T-cell (primary cell): ENCODE measurements at regions not wholly inside any gene's neighbourhood (a gene's known extent, or its start where the extent isn't known, plus 50 kb on each side); places are given as distances from the start of the nearest gene placed in this dataset.

ENCODE experiments used
- ATAC-seq, 4 experiments: fragments of 200-7000 bp in 3 of 4; fragments of 150-1000 bp in 1 of 4; cut with Tn5 transposase; replicated peaks in 1 of 4; 1 replicate in 3 of 4; 2 replicates in 1 of 4; pipeline ENCODE4 v1.10.0; 2021; ENCODE audit warnings: moderate library complexity in 3 of 4, mild to moderate bottlenecking in 2 of 4, moderate number of reproducible peaks in 1 of 4
- CTCF ChIA-PET, 2 donors: fragments of 300-600 bp; sonication (Branson Sonifier 250); formaldehyde crosslinking; loops; one replicate each; lab custom pipeline; 2022; ENCODE audit warnings: antibody characterized with exemption in 2 of 2; lab: Charles Lee
- POLR2A ChIA-PET, 2 donors: fragments of 300-600 bp; sonication (Branson Sonifier 250); formaldehyde crosslinking; loops; one replicate each; lab custom pipeline; 2022; ENCODE audit warnings: antibody characterized with exemption in 2 of 2; lab: Charles Lee
- DNase-seq, 35 experiments: peaks; one replicate each; pipeline versions ENCODE4 v3.0.0 to v3.0.0-alpha.2; 2013 to 2023
- H3K27ac ChIP-seq: one replicate; pipeline ENCODE4 v1.5.1; 2013; ENCODE audit warnings: low read length
- H3K27me3 ChIP-seq, 2 experiments: replicated peaks in 1 of 2; 1 replicate in 1 of 2; 2 replicates in 1 of 2; pipeline versions ENCODE4 v1.6.1 to v1.7.0; 2013; ENCODE audit warnings: low read length in 1 of 2, mixed read lengths in 1 of 2; ENCODE audit not compliant: control insufficient read depth in 2 of 2, insufficient read depth in 2 of 2; ENCODE audit errors: extremely low read depth in 1 of 2
- H3K36me3 ChIP-seq, 2 donors: 1 replicate in 1 of 2; 2 replicates in 1 of 2; pipeline versions ENCODE4 v1.6.1 to v1.7.0; 2013; ENCODE audit warnings: low read length in 1 of 2; ENCODE audit not compliant: control insufficient read depth in 2 of 2, insufficient read depth in 1 of 2; ENCODE audit errors: extremely low read depth in 1 of 2
- H3K4me1 ChIP-seq, 2 experiments: 1 replicate in 1 of 2; 2 replicates in 1 of 2; pipeline versions ENCODE4 v1.6.1 to v1.7.0; 2013; ENCODE audit warnings: low read length in 2 of 2, mixed read lengths in 1 of 2; ENCODE audit not compliant: insufficient read depth in 2 of 2, control insufficient read depth in 1 of 2; ENCODE audit errors: extremely low read depth in 1 of 2
- H3K4me3 ChIP-seq, 2 donors: 1 replicate in 1 of 2; 2 replicates in 1 of 2; pipeline versions ENCODE4 v1.5.1 to v1.7.0; 2013; ENCODE audit warnings: mild to moderate bottlenecking in 2 of 2, low read length in 1 of 2, moderate library complexity in 1 of 2; ENCODE audit not compliant: control insufficient read depth in 1 of 2; ENCODE audit errors: extremely low read depth in 1 of 2
- H3K9me3 ChIP-seq: 2 replicates; pipeline ENCODE4 v1.7.0; 2013
- H3K27ac Mint-ChIP-seq, 2 donors: one replicate each; pipeline ENCODE4 v1.8.0; 2020 to 2021; ENCODE audit warnings: mild to moderate bottlenecking in 2 of 2, mixed read lengths in 2 of 2
- H3K27me3 Mint-ChIP-seq, 2 donors: one replicate each; pipeline ENCODE4 v1.8.0; 2021 to 2022; ENCODE audit warnings: mixed read lengths in 2 of 2
- H3K36me3 Mint-ChIP-seq: one replicate; pipeline ENCODE4 v1.8.0; 2021; ENCODE audit warnings: mixed read lengths
- H3K4me1 Mint-ChIP-seq, 3 donors: one replicate each; pipeline ENCODE4 v1.8.0; 2020 to 2022; ENCODE audit warnings: mixed read lengths in 3 of 3, mild to moderate bottlenecking in 1 of 3
- H3K4me3 Mint-ChIP-seq, 3 donors: one replicate each; pipeline ENCODE4 v1.8.0; 2020 to 2022; ENCODE audit warnings: mild to moderate bottlenecking in 3 of 3, mixed read lengths in 3 of 3, moderate library complexity in 3 of 3
- H3K9me3 Mint-ChIP-seq, 3 donors: one replicate each; pipeline ENCODE4 v1.8.0; 2020 to 2022; ENCODE audit warnings: mixed read lengths in 3 of 3
- WGBS: methylation state at CpG from one replicate; pipeline ENCODE4 v1.1.5; 2013; ENCODE audit warnings: missing lambda C conversion rate; ENCODE audit not compliant: insufficient coverage; 5-methylcytosine and 5-hydroxymethylcytosine counted together

DNA sequence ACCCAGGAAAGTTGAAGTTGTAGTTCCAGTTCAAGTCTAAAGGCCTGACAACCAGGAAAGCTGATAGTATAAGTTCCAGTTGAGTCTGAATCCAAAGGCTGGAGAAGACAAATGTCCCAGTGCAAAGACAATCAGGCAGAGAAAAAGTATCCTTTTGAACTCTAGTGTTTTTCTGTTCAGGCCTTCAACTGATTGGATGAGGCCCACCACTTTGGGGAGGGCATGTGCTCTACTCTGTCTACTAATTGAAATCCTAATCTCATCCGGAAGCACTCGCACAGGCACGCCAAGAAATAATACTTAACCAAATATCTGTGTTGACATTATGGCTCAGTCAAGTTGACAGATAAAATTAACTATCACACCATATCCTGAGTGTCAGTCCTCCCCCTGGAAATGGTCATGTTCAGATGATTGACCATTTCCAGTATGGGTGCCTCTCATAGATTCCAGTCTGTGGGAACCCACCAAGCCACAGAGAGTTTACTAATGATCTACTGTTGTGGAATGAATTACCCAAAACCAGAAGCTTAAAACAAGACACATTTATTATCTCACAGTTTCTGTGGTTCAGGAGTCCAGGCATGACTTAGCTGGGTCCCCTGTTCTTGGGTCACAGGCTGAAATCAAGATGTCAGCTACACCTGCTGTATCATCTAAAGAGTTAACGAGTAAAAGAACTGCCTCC is 296.3 kb upstream of the ZP4 start:
- WGBS, result 100% methylated on average over 1 of the region's 4 CpGs
- Histone ChIP-seq H3K27me3 (no peaks in the 10 kb centered on the region), H3K4me3 (no peak overlapping the region), H3K4me1 (no peaks in the 10 kb centered on the region), H3K36me3 (no peaks in the 10 kb centered on the region), H3K27ac (no peak overlapping the region), H3K9me3 (no peaks in the 10 kb centered on the region)
- DNase-seq, result no peak
- H3K4me1 Mint-ChIP-seq, result no peaks in the 10 kb centered on the region
- H3K9me3 Mint-ChIP-seq, result peaks cover 5 to 13% (median 10%) of the 10 kb centered on the region in 3 donors
- no peak overlapping the region for H3K27ac Mint-ChIP-seq
- CTCF ChIA-PET, result no interaction called here
- POLR2A ChIA-PET, result no interaction called here
- H3K27me3 Mint-ChIP-seq, result no peaks in the 10 kb centered on the region
- no peak for ATAC-seq
- H3K4me3 Mint-ChIP-seq, result no peak overlapping the region
- H3K36me3 Mint-ChIP-seq, result no peaks in the 10 kb centered on the region

DNA sequence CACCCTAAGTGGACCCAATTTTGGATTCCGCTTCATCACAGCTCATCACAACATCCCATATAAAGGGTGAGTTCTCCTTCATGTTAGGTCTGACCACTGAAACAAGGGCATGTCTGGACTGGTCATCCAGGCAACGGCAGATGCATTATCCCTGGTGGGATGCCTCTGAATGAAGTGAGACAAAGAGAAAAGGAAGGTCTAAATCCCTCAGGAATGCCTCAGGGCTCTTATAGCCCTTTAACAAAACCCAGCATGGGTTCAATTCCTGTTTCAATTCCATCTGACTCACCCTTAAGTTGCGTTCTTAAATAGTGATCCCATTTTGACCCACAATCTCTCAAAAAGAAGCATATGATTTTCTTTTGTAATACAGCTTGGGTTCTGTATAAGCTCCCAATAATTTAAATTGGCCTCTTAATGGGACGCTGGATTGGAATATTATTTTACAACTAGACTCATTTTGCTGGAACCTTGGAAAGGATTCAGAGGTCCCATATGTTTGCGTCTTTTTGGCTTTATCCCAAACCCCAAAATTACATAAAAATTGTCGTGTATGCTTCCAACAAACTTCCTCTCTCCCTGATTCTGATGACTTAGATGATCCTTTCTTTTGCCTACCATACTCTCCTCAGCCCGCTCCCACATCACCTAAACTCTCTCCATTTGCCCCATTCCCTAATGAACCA is 287.4 kb upstream of the ZP4 start:
- POLR2A ChIA-PET, result no interaction called here

DNA sequence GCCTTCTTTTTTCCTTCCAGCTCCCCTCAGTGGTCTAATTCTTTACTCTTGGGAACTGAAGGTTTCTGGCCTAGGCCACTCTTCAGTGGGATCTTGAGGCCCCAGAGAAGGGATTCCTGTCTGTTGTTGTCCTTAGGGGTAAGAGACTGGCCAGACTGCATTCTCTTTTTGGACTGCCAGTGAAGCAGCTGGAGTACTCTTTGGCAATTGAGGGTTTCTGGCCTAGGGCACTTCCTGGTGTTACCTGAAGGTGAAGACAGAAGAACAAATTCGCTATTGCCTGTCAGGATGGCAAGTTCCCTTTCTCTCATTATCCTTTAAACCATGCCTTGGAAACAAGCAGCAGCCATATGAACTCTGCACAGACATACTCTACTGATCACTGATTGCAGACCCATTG is 286.6 kb upstream of the ZP4 start:
- WGBS, result 70% methylated on average over 1 of the region's 1 CpG
- POLR2A ChIA-PET, result no interaction called here
- no peaks in the 10 kb centered on the region for H3K4me1 Mint-ChIP-seq
- H3K27ac Mint-ChIP-seq, result no peak overlapping the region
- no peak overlapping the region for H3K4me3 Mint-ChIP-seq
- H3K9me3 Mint-ChIP-seq, result peaks cover 6 to 19% (median 18%) of the 10 kb centered on the region in 3 donors
- no peaks in the 10 kb centered on the region for H3K27me3 Mint-ChIP-seq
- CTCF ChIA-PET, result no interaction called here
- ATAC-seq (no peak), DNase-seq (no peak)
- H3K36me3 Mint-ChIP-seq, result no peaks in the 10 kb centered on the region
- Histone ChIP-seq H3K4me1 (no peaks in the 10 kb centered on the region), H3K36me3 (no peaks in the 10 kb centered on the region), H3K27me3 (no peaks in the 10 kb centered on the region), H3K4me3 (no peak overlapping the region), H3K27ac (no peak overlapping the region), H3K9me3 (no peaks in the 10 kb centered on the region)

More for the DNA sequence above, 287.4 kb upstream of the ZP4 start:
- Histone ChIP-seq H3K4me1 (no peaks in the 10 kb centered on the region), H3K9me3 (no peaks in the 10 kb centered on the region), H3K4me3 (no peak overlapping the region), H3K27me3 (no peaks in the 10 kb centered on the region), H3K36me3 (no peaks in the 10 kb centered on the region), H3K27ac (no peak overlapping the region)
- H3K4me3 Mint-ChIP-seq, result no peak overlapping the region
- ATAC-seq (no peak), DNase-seq (no peak)
- H3K9me3 Mint-ChIP-seq, result peaks cover 6 to 21% (median 20%) of the 10 kb centered on the region in 3 donors
- no peaks in the 10 kb centered on the region for H3K36me3 Mint-ChIP-seq
- WGBS, result 85% methylated on average over 4 of the region's 7 CpGs
- no peaks in the 10 kb centered on the region for H3K4me1 Mint-ChIP-seq
- no peaks in the 10 kb centered on the region for H3K27me3 Mint-ChIP-seq
- H3K27ac Mint-ChIP-seq, result no peak overlapping the region
- CTCF ChIA-PET, result no interaction called here

DNA sequence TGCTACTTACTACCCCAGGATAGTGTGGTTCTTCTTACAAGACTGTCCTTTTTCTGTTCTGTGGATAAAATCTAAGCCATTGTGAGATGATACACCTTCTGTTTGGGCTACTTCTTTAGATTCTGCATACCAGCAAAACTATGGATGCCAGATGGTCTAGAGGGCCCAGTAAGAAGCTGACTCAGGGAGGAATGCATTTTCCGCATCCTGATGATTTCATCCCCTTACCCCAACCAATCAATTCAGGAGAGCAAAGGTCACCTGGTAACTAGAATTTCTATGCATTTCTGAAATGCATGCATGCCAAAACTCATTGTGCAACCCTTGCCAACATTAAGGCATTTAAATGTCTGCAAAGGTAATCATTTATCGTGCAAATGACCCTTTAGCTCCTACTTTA is 285.7 kb upstream of the ZP4 start:
- no peaks in the 10 kb centered on the region for H3K4me1 Mint-ChIP-seq
- no peak for ATAC-seq
- H3K9me3 ChIP-seq, result no peaks in the 10 kb centered on the region
- ChIA-PET POLR2A (interaction anchor here in 1 of 2 donors (0.7 kb wide), 1 partner anchor 21 kb away, joined by 3 read pairs; no protein-coding TSS in a partner anchor), CTCF (no interaction called here)
- H3K36me3 Mint-ChIP-seq, result no peaks in the 10 kb centered on the region
- H3K27me3 ChIP-seq, result no peaks in the 10 kb centered on the region
- H3K4me1 ChIP-seq, result no peaks in the 10 kb centered on the region
- no peak overlapping the region for H3K4me3 Mint-ChIP-seq
- H3K27ac ChIP-seq, result no peak overlapping the region
- H3K4me3 ChIP-seq, result no peak overlapping the region
- H3K27me3 Mint-ChIP-seq, result no peaks in the 10 kb centered on the region
- peaks cover 6 to 13% (median 11%) of the 10 kb centered on the region in 3 donors for H3K9me3 Mint-ChIP-seq
- no peaks in the 10 kb centered on the region for H3K36me3 ChIP-seq
- WGBS, result 83% methylated on average over 2 of the region's 2 CpGs
- H3K27ac Mint-ChIP-seq, result no peak overlapping the region
- DNase-seq, result no peak

DNA sequence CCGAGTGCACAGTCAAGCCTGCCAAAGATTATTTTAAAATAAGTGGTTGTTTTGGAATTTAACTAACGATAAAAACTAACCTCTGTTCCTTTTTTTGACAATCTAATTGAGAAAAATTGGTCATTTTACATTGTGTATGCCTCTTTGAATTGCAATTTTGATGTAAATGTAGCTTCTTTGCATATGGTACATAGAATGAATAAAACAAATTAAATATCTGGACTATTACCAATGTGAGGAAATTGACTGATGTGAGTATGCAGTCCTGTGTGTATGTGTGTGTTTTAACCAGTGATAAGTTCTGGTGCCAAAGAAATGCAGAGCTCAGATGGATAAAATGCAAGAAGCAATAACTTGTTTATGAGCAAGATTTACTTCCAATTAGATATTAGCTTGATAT is 281.3 kb upstream of the ZP4 start:
- no CpG with 5 or more reads among the region's 2 CpGs for WGBS
- Histone ChIP-seq H3K27me3 (no peaks in the 10 kb centered on the region), H3K4me3 (no peak overlapping the region), H3K9me3 (no peaks in the 10 kb centered on the region), H3K4me1 (no peaks in the 10 kb centered on the region), H3K36me3 (no peaks in the 10 kb centered on the region), H3K27ac (no peak overlapping the region)
- ATAC-seq, result no peak
- ChIA-PET CTCF (no interaction called here), POLR2A (no interaction called here)
- no peaks in the 10 kb centered on the region for H3K27me3 Mint-ChIP-seq
- no peaks in the 10 kb centered on the region for H3K36me3 Mint-ChIP-seq
- no peaks in the 10 kb centered on the region for H3K4me1 Mint-ChIP-seq
- no peak overlapping the region for H3K27ac Mint-ChIP-seq
- peaks cover 4 to 16% (median 8%) of the 10 kb centered on the region in 3 donors for H3K9me3 Mint-ChIP-seq
- DNase-seq, result no peak
- no peak overlapping the region for H3K4me3 Mint-ChIP-seq

DNA sequence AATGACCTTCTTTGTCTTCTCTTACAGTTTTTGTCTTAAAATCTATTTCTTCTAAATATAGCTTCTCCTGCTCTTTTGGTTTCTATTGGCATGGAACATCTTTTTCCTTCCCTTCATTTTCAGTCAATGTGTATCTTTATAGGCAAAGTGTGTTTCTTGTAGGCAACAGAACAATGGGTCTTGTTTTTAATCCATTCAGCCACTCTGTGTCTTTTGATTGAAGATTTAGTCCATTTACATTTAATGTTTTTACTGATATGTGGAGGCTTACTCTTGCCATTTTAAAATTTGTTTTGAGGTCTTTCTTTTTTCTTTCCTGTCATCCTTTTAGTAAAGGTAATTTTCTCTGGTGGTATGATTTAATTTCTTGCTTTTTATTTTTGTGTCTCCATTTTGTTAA is 271.2 kb upstream of the ZP4 start:
- H3K27ac ChIP-seq, result no peak overlapping the region
- Mint-ChIP-seq H3K4me1 (no peaks in the 10 kb centered on the region), H3K27ac (no peak overlapping the region), H3K4me3 (no peak overlapping the region), H3K9me3 (peaks cover 19 to 38% (median 23%) of the 10 kb centered on the region in 3 donors), H3K36me3 (no peaks in the 10 kb centered on the region), H3K27me3 (no peaks in the 10 kb centered on the region)
- POLR2A ChIA-PET, result no interaction called here
- no peak overlapping the region for H3K4me3 ChIP-seq
- CTCF ChIA-PET, result no interaction called here
- no peaks in the 10 kb centered on the region for H3K4me1 ChIP-seq
- DNase-seq, result no peak
- peaks cover 3% of the 10 kb centered on the region for H3K9me3 ChIP-seq
- ATAC-seq, result no peak
- H3K27me3 ChIP-seq, result no peaks in the 10 kb centered on the region
- H3K36me3 ChIP-seq, result no peaks in the 10 kb centered on the region
